SK-N-SH (cell line): ENCODE measurements at regions not wholly inside any gene's neighbourhood (a gene's known extent, or its start where the extent isn't known, plus 50 kb on each side); places are given as distances from the start of the nearest gene placed in this dataset.

ENCODE experiments used
- CHD2 ChIP-seq: fragments of 150-350 bp; IDR thresholded peaks from 2 replicates; pipeline ENCODE4 v1.6.1; 2018; ENCODE audit warnings: low read length; ENCODE audit not compliant: partially characterized antibody
- CTCF ChIP-seq: fragments of 200-600 bp; sonication (generic); IDR thresholded peaks from 2 replicates; pipeline ENCODE4 v1.6.1; 2017; ENCODE audit warnings: antibody characterized with exemption, mild to moderate bottlenecking, moderate library complexity
- EP300 ChIP-seq, 2 experiments: IDR thresholded peaks; 2 replicates each; pipeline versions ENCODE4 v1.4.0 to v1.6.1; 2012; ENCODE audit warnings: borderline replicate concordance in 1 of 2, low read depth in 1 of 2, low read length in 1 of 2
- FOXM1 ChIP-seq: IDR thresholded peaks from 2 replicates; pipeline ENCODE4 v1.4.0; 2012; ENCODE audit warnings: low read depth, mild to moderate bottlenecking
- MAX ChIP-seq: IDR thresholded peaks from 2 replicates; pipeline ENCODE4 v1.4.0; 2012; ENCODE audit warnings: low read depth
- MXI1 ChIP-seq: IDR thresholded peaks from 2 replicates; pipeline ENCODE4 v1.6.1; 2012; ENCODE audit warnings: mild to moderate bottlenecking, low read depth, low read length, improper control_type of control experiment
- POLR2AphosphoS5 ChIP-seq: IDR thresholded peaks from 2 replicates; pipeline ENCODE4 v1.6.1; 2012; ENCODE audit warnings: low read depth, low read length
- YY1 ChIP-seq: IDR thresholded peaks from 2 replicates; pipeline ENCODE4 v1.4.0; 2012; ENCODE audit warnings: low read depth, mild to moderate bottlenecking

- TF ChIP-seq POLR2AphosphoS5 (no peak), YY1 (no peak), CTCF (no peak), MAX (no peak), EP300 (IDR thresholded peaks at IDR 0.05; ENCODE audit: borderline replicate concordance in 1 of 2, low read depth in 1 of 2, low read length in 1 of 2) (no peak), CHD2 (no peak), MXI1 (no peak), FOXM1 (no peak)
Observed at GRCh38 chr4:160604541-160604940, 1501.7 kb downstream of the RAPGEF2 start.
